SU-DHL-6 (cell line): ENCODE measurements at regions not wholly inside any gene's neighbourhood (a gene's known extent, or its start where the extent isn't known, plus 50 kb on each side); places are given as distances from the start of the nearest gene placed in this dataset.

Experiments
- H2AFZ ChIP-seq: fragments of 200-600 bp; sonication (generic); 2 replicates; pipeline ENCODE4 v1.6.1; 2014; ENCODE audit warnings: low read depth, mild to moderate bottlenecking, moderate library complexity, mixed read lengths, antibody characterized with exemption, low read length; ENCODE audit not compliant: severe bottlenecking
- H3F3A ChIP-seq: fragments of 200-600 bp; shearing (Covaris generic); 2 replicates; pipeline ENCODE4 v1.6.0; 2016; ENCODE audit warnings: antibody characterized with exemption, mild to moderate bottlenecking; ENCODE audit not compliant: insufficient read depth
- H3K27ac ChIP-seq: fragments of 200-600 bp; sonication (generic); 2 replicates; pipeline ENCODE4 v1.5.1; 2016; ENCODE audit warnings: low read depth, mild to moderate bottlenecking, low read length, moderate library complexity, mixed read lengths
- H3K27me3 ChIP-seq: fragments of 200-600 bp; sonication (generic), shearing (Covaris generic); 2 replicates; pipeline ENCODE4 v1.6.0; 2014; ENCODE audit warnings: mild to moderate bottlenecking, low read length
- H3K36me3 ChIP-seq: fragments of 200-600 bp; sonication (generic); 2 replicates; pipeline ENCODE4 v1.6.1; 2014; ENCODE audit warnings: mild to moderate bottlenecking, low read length, mixed read lengths
- H3K4me2 ChIP-seq: fragments of 300-600, 200-600 bp; shearing (Covaris generic), sonication (generic); 2 replicates; pipeline ENCODE4 v1.6.0; 2014; ENCODE audit warnings: low read length, low read depth, mild to moderate bottlenecking; ENCODE audit not compliant: poor library complexity, severe bottlenecking
- H3K4me3 ChIP-seq: fragments of 200-600 bp; sonication (generic); 2 replicates; pipeline ENCODE4 v1.5.1; 2014; ENCODE audit warnings: antibody characterized with exemption, low read length, mild to moderate bottlenecking, mixed read lengths; ENCODE audit not compliant: insufficient read depth, poor library complexity, severe bottlenecking
- H3K79me2 ChIP-seq: fragments of 200-600 bp; sonication (generic); 2 replicates; pipeline ENCODE4 v1.6.1; 2014; ENCODE audit warnings: mild to moderate bottlenecking, low read length, moderate library complexity; ENCODE audit not compliant: insufficient read depth
- H3K9ac ChIP-seq: fragments of 200-600 bp; sonication (generic); 2 replicates; pipeline ENCODE4 v1.7.0; 2014; ENCODE audit warnings: mild to moderate bottlenecking, low read length
- H3K9me2 ChIP-seq: fragments of 200-600 bp; sonication (generic); replicated peaks from 2 replicates; pipeline ENCODE4 v1.6.1; 2014; ENCODE audit warnings: low read length; ENCODE audit not compliant: insufficient read depth
- H3K9me3 ChIP-seq: fragments of 200-600 bp; sonication (generic); 2 replicates; pipeline ENCODE4 v1.6.1; 2014; ENCODE audit warnings: low read length, mixed read lengths; ENCODE audit not compliant: insufficient read depth
- H4K20me1 ChIP-seq: fragments of 200-600 bp; sonication (generic); 2 replicates; pipeline ENCODE4 v1.6.1; 2014; ENCODE audit warnings: low read depth, mild to moderate bottlenecking, antibody characterized with exemption, low read length, moderate library complexity, mixed read lengths
- EZH2phosphoT487 ChIP-seq: fragments of 200-600 bp; sonication (generic), shearing (Covaris generic); conservative IDR thresholded peaks from 2 replicates; pipeline ENCODE4 v1.6.1; 2018; ENCODE audit warnings: mild to moderate bottlenecking, antibody characterized with exemption, low read length, moderate library complexity, mixed read lengths
- TF ChIP-seq, protein P1 (sequence below): fragments of 200-600 bp; sonication (generic); IDR thresholded peaks from one replicate; pipeline ENCODE4 v1.5.1; 2017; ENCODE audit warnings: antibody characterized with exemption, mild to moderate bottlenecking, low read length, moderate library complexity; ENCODE audit not compliant: insufficient read depth, poor library complexity, severe bottlenecking

DNA sequence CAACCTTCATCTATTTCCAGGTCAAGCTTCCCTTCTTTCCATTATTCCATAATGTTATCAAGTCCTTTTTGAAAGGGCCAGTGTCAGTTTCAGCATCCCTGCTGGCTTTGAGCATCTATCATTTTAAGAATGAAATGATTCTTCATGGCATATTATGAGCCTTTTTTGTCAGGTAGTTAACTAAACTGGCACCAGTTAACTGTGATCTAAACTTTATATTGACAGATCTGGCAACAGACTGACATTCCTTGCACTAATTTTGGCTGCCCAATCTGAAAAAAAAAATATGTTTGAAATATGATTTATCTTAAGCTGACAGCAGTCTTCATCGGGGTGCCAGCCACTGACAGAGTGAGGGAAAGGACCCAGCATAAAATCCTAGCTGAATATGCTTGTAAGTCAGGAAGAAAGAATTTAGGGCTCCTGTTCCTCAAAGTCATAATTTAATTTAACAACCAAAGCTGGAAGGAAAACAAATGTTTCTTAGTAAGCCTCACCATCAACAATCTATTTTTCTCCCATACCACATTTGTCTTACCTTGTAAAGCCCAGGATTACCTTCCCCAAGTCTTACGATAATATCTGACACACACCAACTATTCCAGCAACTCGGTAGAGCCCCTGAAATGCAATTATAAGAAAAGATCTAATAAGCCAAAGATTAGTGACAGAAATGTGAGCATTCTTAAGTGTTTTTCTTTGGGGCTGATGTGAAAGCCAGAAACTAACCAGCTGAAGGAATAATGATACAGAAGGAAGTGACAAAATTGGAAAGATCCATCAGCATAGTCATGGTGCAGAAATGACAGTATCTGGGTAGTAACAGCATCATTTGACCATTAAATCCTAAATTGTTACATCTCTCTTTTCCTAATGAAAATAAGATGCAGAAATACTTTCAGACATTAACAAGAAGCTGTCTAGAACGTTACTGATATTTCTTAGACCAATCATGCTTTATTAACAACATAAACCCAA lies 228.1 kb downstream of the RBM43 start:
- no peaks in the 10 kb centered on the region for H3K9me2 ChIP-seq
- H3K4me3 ChIP-seq: no peak overlapping the region
- H3K27ac ChIP-seq: no peak overlapping the region
- no peaks in the 10 kb centered on the region for H3K79me2 ChIP-seq
- no peaks in the 10 kb centered on the region for H3K9me3 ChIP-seq
- H3K4me2 ChIP-seq: no peak overlapping the region
- no peaks in the 10 kb centered on the region for H4K20me1 ChIP-seq
- no peak overlapping the region for H2AFZ ChIP-seq
- H3K9ac ChIP-seq: no peak overlapping the region
- no peaks in the 10 kb centered on the region for H3K27me3 ChIP-seq
- no peaks in the 10 kb centered on the region for H3K36me3 ChIP-seq
- H3F3A ChIP-seq: no peaks in the 10 kb centered on the region
- TF ChIP-seq, protein P1, sequence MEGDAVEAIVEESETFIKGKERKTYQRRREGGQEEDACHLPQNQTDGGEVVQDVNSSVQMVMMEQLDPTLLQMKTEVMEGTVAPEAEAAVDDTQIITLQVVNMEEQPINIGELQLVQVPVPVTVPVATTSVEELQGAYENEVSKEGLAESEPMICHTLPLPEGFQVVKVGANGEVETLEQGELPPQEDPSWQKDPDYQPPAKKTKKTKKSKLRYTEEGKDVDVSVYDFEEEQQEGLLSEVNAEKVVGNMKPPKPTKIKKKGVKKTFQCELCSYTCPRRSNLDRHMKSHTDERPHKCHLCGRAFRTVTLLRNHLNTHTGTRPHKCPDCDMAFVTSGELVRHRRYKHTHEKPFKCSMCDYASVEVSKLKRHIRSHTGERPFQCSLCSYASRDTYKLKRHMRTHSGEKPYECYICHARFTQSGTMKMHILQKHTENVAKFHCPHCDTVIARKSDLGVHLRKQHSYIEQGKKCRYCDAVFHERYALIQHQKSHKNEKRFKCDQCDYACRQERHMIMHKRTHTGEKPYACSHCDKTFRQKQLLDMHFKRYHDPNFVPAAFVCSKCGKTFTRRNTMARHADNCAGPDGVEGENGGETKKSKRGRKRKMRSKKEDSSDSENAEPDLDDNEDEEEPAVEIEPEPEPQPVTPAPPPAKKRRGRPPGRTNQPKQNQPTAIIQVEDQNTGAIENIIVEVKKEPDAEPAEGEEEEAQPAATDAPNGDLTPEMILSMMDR: no peak
- no peak for TF ChIP-seq EZH2phosphoT487

DNA sequence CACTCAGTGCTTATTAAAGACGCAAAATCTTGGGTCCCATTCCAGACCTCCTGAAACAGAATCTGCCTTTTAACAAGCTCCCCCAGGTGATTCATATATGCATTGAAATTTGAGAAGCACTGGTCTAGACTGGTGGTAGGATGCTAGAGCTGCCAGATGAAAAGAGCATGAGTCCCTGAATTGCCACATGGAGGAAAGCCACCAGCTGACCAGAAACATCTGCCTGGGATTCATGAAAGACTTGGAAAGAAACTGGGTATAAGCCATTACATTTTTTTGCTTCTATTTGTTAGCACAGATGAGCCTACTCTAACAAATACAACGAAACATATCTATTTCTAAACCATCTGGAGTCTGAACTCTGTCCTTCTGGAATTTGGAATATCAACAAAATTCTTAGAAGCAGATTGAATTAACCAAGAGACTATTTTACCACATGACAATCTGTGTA lies 228.9 kb downstream of the RBM43 start:
- H3K9me3 ChIP-seq: no peaks in the 10 kb centered on the region
- H3F3A ChIP-seq: no peaks in the 10 kb centered on the region
- H4K20me1 ChIP-seq: no peaks in the 10 kb centered on the region
- H3K79me2 ChIP-seq: no peaks in the 10 kb centered on the region
- no peaks in the 10 kb centered on the region for H3K36me3 ChIP-seq
- no peak overlapping the region for H3K27ac ChIP-seq
- H3K9ac ChIP-seq: no peak overlapping the region
- TF ChIP-seq, protein P1: no peak
- TF ChIP-seq EZH2phosphoT487: no peak
- H2AFZ ChIP-seq: no peak overlapping the region
- H3K4me2 ChIP-seq: no peak overlapping the region
- no peak overlapping the region for H3K4me3 ChIP-seq
- H3K9me2 ChIP-seq: no peaks in the 10 kb centered on the region
- H3K27me3 ChIP-seq: no peaks in the 10 kb centered on the region

DNA sequence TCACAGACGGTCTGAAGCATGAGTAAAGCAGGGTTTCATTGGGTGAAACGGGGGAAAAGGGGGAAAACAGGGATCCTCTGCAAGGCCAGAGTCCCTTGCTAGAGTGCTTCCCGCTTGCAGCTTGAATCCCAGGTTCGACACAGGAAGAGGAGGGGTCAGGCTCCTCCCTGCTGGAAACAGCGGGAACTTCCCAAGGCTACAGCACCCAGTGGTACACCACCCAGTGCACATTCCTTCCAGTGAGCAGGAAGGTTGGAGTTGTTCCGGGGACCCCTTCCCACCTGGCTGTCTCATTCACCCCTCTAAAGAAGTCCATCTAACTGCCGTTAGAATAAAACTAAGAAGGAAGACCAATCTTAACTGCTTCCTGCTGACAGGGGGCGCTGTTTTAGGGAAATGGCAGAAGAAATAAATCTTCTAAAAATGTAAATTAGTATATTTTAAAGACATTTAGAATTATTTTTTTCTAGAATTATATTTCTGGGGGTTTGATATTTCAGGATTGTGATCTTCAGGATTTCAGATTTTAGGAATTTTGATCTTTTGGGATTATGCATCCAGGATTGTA lies 230.9 kb downstream of the RBM43 start:
- Histone ChIP-seq H3K9me3 (no peaks in the 10 kb centered on the region), H3K4me2 (no peak overlapping the region), H3K79me2 (no peaks in the 10 kb centered on the region), H3K9me2 (no peaks in the 10 kb centered on the region), H3K4me3 (no peak overlapping the region), H4K20me1 (no peaks in the 10 kb centered on the region), H3K36me3 (no peaks in the 10 kb centered on the region), H3K9ac (no peak overlapping the region), H3K27ac (no peak overlapping the region), H2AFZ (no peak overlapping the region), H3K27me3 (no peaks in the 10 kb centered on the region), H3F3A (no peaks in the 10 kb centered on the region)
- TF ChIP-seq EZH2phosphoT487: no peak
- TF ChIP-seq, protein P1: no peak
